HepG2 (cell line): ENCODE measurements at regions not wholly inside any gene's neighbourhood (a gene's known extent, or its start where the extent isn't known, plus 50 kb on each side); places are given as distances from the start of the nearest gene placed in this dataset.

Experiments used
- ATAC-seq: fragments of 200-7000 bp; cut with Tn5 transposase; 3 replicates; pipeline ENCODE4 v1.9.1; 2020; ENCODE audit warnings: mild to moderate bottlenecking, moderate library complexity
- BruUV-seq: library from RNA; stranded (reverse); fragments of 400-500 nt; replicated peaks from 2 replicates; lab custom pipeline; 2021; lab: Mats Ljungman, UMichigan
- CTCF ChIA-PET: fragments of 300-600 bp; formaldehyde crosslinking; extraction: SDS; loops from one replicate; lab custom pipeline; 2021; ENCODE audit warnings: low total read pairs, inconsistent platforms, low intra/inter-chr PET ratio; lab: Yijun Ruan, JAX
- POLR2A ChIA-PET: fragments of 350-600 bp; sonication (Branson Sonifier 250); formaldehyde crosslinking; loops from one replicate; lab custom pipeline; 2020; ENCODE audit warnings: antibody characterized with exemption, inconsistent platforms; lab: Yijun Ruan, JAX
- DNase-seq: peaks from one replicate; pipeline ENCODE4 v3.0.0-alpha.2; 2015; ENCODE audit warnings: low spot score
- FAIRE-seq: peaks from 3 replicates; lab custom pipeline; 2011; peaks lifted over from hg19 to GRCh38; lab: Jason Lieb, UNC
- H2AFZ ChIP-seq: one replicate; pipeline ENCODE4 v1.6.1; 2011; ENCODE audit warnings: low read length, inconsistent platforms
- H3K27ac ChIP-seq: fragments of 300-600 bp; 3 replicates; pipeline ENCODE4 v1.8.0; 2011; ENCODE audit warnings: mixed run types, mild to moderate bottlenecking, mixed read lengths, low read length, inconsistent platforms; ENCODE audit not compliant: insufficient read depth; ENCODE audit errors: extremely low read length
- H3K27me3 ChIP-seq, 2 experiments: fragments of 200-600 bp in 1 of 2; 2 replicates in 1 of 2; 3 replicates in 1 of 2; pipeline versions ENCODE4 v1.6.0 to v1.8.0; 2011; ENCODE audit warnings: low read length in 2 of 2, mild to moderate bottlenecking in 2 of 2, moderate library complexity in 2 of 2, inconsistent platforms in 1 of 2; ENCODE audit not compliant: insufficient read depth in 2 of 2, control insufficient read depth in 1 of 2
- H3K36me3 ChIP-seq, 2 experiments: fragments of 200-600 bp in 1 of 2; replicated peaks in 1 of 2; 2 replicates in 1 of 2; 3 replicates in 1 of 2; pipeline versions ENCODE4 v1.5.1 to v1.8.0; 2011; ENCODE audit warnings: low read length in 2 of 2, inconsistent platforms in 1 of 2; ENCODE audit not compliant: insufficient read depth in 2 of 2, control insufficient read depth in 1 of 2
- H3K4me1 ChIP-seq: 2 replicates; pipeline ENCODE4 v1.5.1; 2012; ENCODE audit warnings: low read length, inconsistent platforms; ENCODE audit not compliant: insufficient read depth
- H3K4me2 ChIP-seq: 2 replicates; pipeline ENCODE4 v1.6.0; 2011; ENCODE audit warnings: low read depth, low read length, inconsistent platforms
- H3K4me3 ChIP-seq, 3 experiments: fragments of 200-600 bp in 1 of 3; sonication (generic), shearing (Covaris generic) in 1 of 3; replicated peaks in 1 of 3; 2 replicates each; pipeline ENCODE4 v1.5.1; 2011 to 2016; ENCODE audit warnings: low read length in 3 of 3, inconsistent platforms in 2 of 3, low read depth in 2 of 3, mild to moderate bottlenecking in 2 of 3, control low read depth in 1 of 3, mixed read lengths in 1 of 3; ENCODE audit not compliant: insufficient read depth in 1 of 3
- H3K79me2 ChIP-seq: one replicate; pipeline ENCODE4 v1.6.1; 2011; ENCODE audit warnings: low read length, inconsistent platforms; ENCODE audit not compliant: insufficient read depth
- H3K9ac ChIP-seq: 2 replicates; pipeline ENCODE4 v1.6.0; 2011; ENCODE audit warnings: mild to moderate bottlenecking, low read depth, low read length, inconsistent platforms; ENCODE audit not compliant: insufficient read depth
- H3K9me3 ChIP-seq: 2 replicates; pipeline ENCODE4 v1.5.1; 2012; ENCODE audit warnings: mild to moderate bottlenecking, low read length
- H4K20me1 ChIP-seq: 2 replicates; pipeline ENCODE4 v1.6.0; 2011; ENCODE audit warnings: inconsistent platforms, mild to moderate bottlenecking, low read length, moderate library complexity; ENCODE audit not compliant: insufficient read depth
- MTA1 ChIP-seq: sonication (generic); formaldehyde crosslinking; IDR thresholded peaks from 2 replicates; pipeline ENCODE4 v1.4.0; 2020; ENCODE audit warnings: missing genetic modification reagents, mild to moderate bottlenecking, borderline replicate concordance
- SMARCE1 ChIP-seq: fragments of 450-650 bp; IDR thresholded peaks from 2 replicates; pipeline ENCODE4 v1.6.1; 2017; ENCODE audit warnings: borderline replicate concordance
- SOX6 ChIP-seq, 2 experiments: fragments of 450-650 bp in 1 of 2; sonication (generic) in 1 of 2; formaldehyde crosslinking in 1 of 2; IDR thresholded peaks; 2 replicates each; pipeline versions ENCODE4 v1.4.0 to v1.6.1; 2017 to 2020; ENCODE audit warnings: antibody characterized with exemption in 1 of 2, mild to moderate bottlenecking in 1 of 2, missing genetic modification reagents in 1 of 2
- TCF7L2 ChIP-seq: IDR thresholded peaks from 2 replicates; pipeline ENCODE4 v1.6.1; 2011; ENCODE audit warnings: mild to moderate bottlenecking, low read depth, low read length, moderate library complexity
- ZFP36L1 ChIP-seq: sonication (generic); formaldehyde crosslinking; IDR thresholded peaks from 2 replicates; pipeline ENCODE4 v1.8.0; 2022; ENCODE audit warnings: mild to moderate bottlenecking, missing genetic modification reagents, moderate library complexity
- ZNF577 ChIP-seq: sonication (generic); formaldehyde crosslinking; IDR thresholded peaks from 2 replicates; pipeline ENCODE4 v1.4.0; 2020; ENCODE audit warnings: mild to moderate bottlenecking, low read depth, missing genetic modification reagents, borderline replicate concordance
- ZNF644 ChIP-seq: IDR thresholded peaks from 2 replicates; pipeline ENCODE4 v1.6.1; 2016; ENCODE audit warnings: low read depth
- ZNF652 ChIP-seq: IDR thresholded peaks from 2 replicates; pipeline ENCODE4 v1.6.1; 2016; ENCODE audit warnings: low read depth, borderline replicate concordance
- ZNF777 ChIP-seq: sonication (generic); formaldehyde crosslinking; IDR thresholded peaks from 2 replicates; pipeline ENCODE4 v1.4.0; 2020; ENCODE audit warnings: missing genetic modification reagents
- in situ Hi-C: cut with HindIII; loops from 2 replicates; pipeline ENCODE4 v1.10.0; 2017; ENCODE audit warnings: low pct_unique_long_range_greater_than_20kb; ENCODE audit not compliant: extremely low pct_ligation_motif_present
- intact Hi-C: fragments of 100-400 bp; cut with micrococcal nuclease; formaldehyde crosslinking; loops from one replicate; pipeline ENCODE4 v1.10.0; 2022; ENCODE audit not compliant: unreplicated experiment
- TF ChIP-seq, protein P1 (sequence below): sonication (generic); formaldehyde crosslinking; IDR thresholded peaks from 2 replicates; pipeline ENCODE4 v1.4.0; 2020; ENCODE audit warnings: missing genetic modification reagents, low read depth, mild to moderate bottlenecking, borderline replicate concordance
- TF ChIP-seq, protein P2 (sequence below): sonication (generic); formaldehyde crosslinking; conservative IDR thresholded peaks from 2 replicates; pipeline ENCODE4 v1.8.0; 2022; ENCODE audit warnings: missing genetic modification reagents
- TF ChIP-seq, protein P3 (sequence below): sonication (generic); formaldehyde crosslinking; IDR thresholded peaks from 2 replicates; pipeline ENCODE4 v1.8.1; 2023; ENCODE audit warnings: missing genetic modification reagents, inconsistent platforms, borderline replicate concordance

DNA sequence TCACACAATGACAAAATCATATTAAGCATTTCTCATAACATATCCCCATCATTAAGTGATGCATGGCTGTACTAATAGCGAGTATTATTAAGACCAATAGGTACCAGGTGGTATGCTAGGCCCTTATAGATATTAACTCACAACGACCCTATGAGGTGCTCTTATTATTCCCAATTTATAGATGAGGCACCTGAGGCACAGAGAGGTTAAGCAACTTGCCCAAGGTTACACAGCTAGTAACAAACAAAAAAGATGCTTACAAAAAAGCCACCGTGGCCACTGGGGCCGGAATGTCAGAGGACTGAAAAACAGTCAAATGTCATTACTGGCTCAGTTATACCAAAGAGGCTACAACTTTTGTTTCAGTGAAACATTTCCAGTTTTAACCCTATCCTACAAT lies 96.0 kb downstream of the OR13A1 start (continued):
- no peak for TF ChIP-seq MTA1 (CRISPR knock-in tag)
- TF ChIP-seq, protein P1, sequence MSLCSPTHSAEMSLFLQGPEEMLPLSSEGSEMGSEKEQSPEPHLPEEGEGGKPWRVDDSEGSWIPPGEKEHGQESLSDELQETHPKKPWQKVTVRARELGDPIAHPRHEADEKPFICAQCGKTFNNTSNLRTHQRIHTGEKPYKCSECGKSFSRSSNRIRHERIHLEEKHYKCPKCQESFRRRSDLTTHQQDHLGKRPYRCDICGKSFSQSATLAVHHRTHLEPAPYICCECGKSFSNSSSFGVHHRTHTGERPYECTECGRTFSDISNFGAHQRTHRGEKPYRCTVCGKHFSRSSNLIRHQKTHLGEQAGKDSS (CRISPR knock-in tag), result no peak
- TF ChIP-seq, all 625 proteins: peak for 0

DNA sequence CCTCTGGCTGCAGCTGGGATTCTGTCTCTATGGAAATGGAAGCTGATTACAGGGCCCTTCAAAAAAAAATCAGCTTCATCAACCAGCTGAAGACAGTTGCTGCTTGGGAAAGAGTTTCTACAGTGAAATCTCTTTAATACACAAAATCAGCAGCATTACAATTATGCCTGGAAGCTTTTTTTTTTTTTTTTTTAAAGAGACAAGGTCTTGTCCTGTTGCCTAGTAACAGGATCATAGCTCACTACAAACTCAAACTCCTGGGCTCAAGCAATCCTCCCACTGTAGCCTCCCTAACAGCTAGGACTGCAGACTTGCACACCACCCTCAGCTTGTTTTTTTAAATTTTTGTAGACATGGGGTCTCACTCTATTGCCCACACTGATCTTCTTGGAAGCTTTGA lies 94.5 kb downstream of the OR13A1 start:
- Histone ChIP-seq H3K9me3 (no peaks in the 10 kb centered on the region), H3K9ac (no peak overlapping the region), H3K27me3 (peaks cover 0 to 6% of the 10 kb centered on the region in 2 experiments; a peak in 2 of 5 replicates), H3K4me3 (no peak overlapping the region), H2AFZ (no peak overlapping the region), H3K4me1 (no peaks in the 10 kb centered on the region), H3K79me2 (no peaks in the 10 kb centered on the region), H3K36me3 (no peaks in the 10 kb centered on the region), H4K20me1 (no peaks in the 10 kb centered on the region), H3K4me2 (no peak overlapping the region), H3K27ac (no peak overlapping the region)
- intact Hi-C loops (no loop called here), in situ Hi-C loops (no loop called here)
- TF ChIP-seq ZFP36L1 (CRISPR knock-in tag) (no peak), TCF7L2 (no peak), SOX6 (IDR thresholded peaks at IDR 0.05) (no peak), SOX6 (CRISPR knock-in tag; IDR thresholded peaks at IDR 0.05) (no peak), ZNF644 (CRISPR knock-in tag) (no peak), ZNF652 (no peak), ZNF777 (CRISPR knock-in tag) (no peak), ZNF577 (no peak), SMARCE1 (no peak)
- TF ChIP-seq, protein P2, sequence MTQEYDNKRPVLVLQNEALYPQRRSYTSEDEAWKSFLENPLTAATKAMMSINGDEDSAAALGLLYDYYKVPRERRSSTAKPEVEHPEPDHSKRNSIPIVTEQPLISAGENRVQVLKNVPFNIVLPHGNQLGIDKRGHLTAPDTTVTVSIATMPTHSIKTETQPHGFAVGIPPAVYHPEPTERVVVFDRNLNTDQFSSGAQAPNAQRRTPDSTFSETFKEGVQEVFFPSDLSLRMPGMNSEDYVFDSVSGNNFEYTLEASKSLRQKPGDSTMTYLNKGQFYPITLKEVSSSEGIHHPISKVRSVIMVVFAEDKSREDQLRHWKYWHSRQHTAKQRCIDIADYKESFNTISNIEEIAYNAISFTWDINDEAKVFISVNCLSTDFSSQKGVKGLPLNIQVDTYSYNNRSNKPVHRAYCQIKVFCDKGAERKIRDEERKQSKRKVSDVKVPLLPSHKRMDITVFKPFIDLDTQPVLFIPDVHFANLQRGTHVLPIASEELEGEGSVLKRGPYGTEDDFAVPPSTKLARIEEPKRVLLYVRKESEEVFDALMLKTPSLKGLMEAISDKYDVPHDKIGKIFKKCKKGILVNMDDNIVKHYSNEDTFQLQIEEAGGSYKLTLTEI, result no peak
- TF ChIP-seq, protein P3, sequence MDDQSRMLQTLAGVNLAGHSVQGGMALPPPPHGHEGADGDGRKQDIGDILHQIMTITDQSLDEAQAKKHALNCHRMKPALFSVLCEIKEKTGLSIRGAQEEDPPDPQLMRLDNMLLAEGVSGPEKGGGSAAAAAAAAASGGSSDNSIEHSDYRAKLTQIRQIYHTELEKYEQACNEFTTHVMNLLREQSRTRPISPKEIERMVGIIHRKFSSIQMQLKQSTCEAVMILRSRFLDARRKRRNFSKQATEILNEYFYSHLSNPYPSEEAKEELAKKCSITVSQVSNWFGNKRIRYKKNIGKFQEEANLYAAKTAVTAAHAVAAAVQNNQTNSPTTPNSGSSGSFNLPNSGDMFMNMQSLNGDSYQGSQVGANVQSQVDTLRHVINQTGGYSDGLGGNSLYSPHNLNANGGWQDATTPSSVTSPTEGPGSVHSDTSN (CRISPR knock-in tag), result no peak
- no peak for FAIRE-seq
- no TSS peak for BruUV-seq
- ChIA-PET POLR2A (no interaction called here), CTCF (no interaction called here)
- no peak for ATAC-seq
- no peak for DNase-seq
